Stimulated activated naive CD8-positive, alpha-beta T cell treated with anti-CD3 and anti-CD28 coated beads, Interleukin-15, Interleukin-2, amounts not matched to agents 100 ng/mL and 50 ng/mL, for 24 hours (primary cell): ENCODE measurements at regions not wholly inside any gene's neighbourhood (a gene's known extent, or its start where the extent isn't known, plus 50 kb on each side); places are given as distances from the start of the nearest gene placed in this dataset.

Experiments used
- H3K27ac Mint-ChIP-seq: one replicate; pipeline ENCODE4 v1.8.0; 2021; ENCODE audit warnings: mild to moderate bottlenecking, mixed read lengths
- H3K27me3 Mint-ChIP-seq: one replicate; pipeline ENCODE4 v1.8.0; 2021; ENCODE audit warnings: mixed read lengths
- H3K36me3 Mint-ChIP-seq: one replicate; pipeline ENCODE4 v1.8.0; 2021; ENCODE audit warnings: low read depth, mixed read lengths
- H3K4me1 Mint-ChIP-seq: one replicate; pipeline ENCODE4 v1.8.0; 2021; ENCODE audit warnings: low read depth, mixed read lengths
- H3K4me3 Mint-ChIP-seq: one replicate; pipeline ENCODE4 v1.8.0; 2021; ENCODE audit warnings: mild to moderate bottlenecking, mixed read lengths
- H3K9me3 Mint-ChIP-seq: one replicate; pipeline ENCODE4 v1.8.0; 2021; ENCODE audit warnings: mixed read lengths

DNA sequence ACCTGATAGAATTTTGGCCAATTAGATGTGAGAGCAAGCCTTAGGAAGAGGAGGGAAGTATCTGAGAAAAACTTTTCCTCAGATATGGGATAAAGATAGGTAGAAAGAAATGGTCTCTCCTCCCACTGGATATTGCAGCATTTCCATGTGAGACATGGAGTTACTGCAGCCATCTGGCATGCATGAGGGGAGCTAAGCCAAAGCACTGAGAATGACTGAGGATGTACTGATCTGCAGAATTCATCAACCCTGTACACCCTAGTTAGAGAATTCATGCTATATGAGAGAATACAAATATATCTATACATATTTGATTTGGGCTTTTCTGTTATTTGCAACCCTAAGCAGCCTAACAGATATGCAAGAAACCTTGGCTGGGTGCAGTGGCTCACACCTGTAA, 52.5 kb upstream of the RPL34 start:
- Mint-ChIP-seq H3K9me3 (no peaks in the 10 kb centered on the region), H3K4me3 (no peak overlapping the region), H3K4me1 (peaks cover 25% of the 10 kb centered on the region), H3K27ac (no peak overlapping the region), H3K27me3 (no peaks in the 10 kb centered on the region), H3K36me3 (no peaks in the 10 kb centered on the region)

DNA sequence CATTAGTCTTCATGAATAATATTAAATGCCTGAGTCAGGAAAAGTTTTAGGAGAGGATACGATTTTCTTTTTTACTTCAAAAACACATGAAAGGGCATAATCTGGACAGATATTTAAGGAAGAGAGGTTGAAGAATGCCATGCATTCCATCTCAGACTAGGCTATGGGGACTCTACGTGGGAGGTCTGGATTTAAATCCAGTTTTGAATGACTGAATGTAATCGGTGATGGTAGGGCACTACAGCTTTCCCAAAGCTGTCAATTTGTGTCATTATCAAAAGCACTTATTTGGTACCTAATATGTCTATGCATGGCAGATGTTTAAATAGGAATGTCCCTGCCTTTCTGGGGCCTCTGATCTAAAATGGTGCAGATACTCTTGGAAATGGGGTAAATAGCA, 59.3 kb upstream of the RPL34 start:
- Mint-ChIP-seq H3K27ac (no peak overlapping the region), H3K4me1 (peaks cover 10% of the 10 kb centered on the region), H3K9me3 (no peaks in the 10 kb centered on the region), H3K4me3 (no peak overlapping the region), H3K27me3 (no peaks in the 10 kb centered on the region), H3K36me3 (no peaks in the 10 kb centered on the region)

DNA sequence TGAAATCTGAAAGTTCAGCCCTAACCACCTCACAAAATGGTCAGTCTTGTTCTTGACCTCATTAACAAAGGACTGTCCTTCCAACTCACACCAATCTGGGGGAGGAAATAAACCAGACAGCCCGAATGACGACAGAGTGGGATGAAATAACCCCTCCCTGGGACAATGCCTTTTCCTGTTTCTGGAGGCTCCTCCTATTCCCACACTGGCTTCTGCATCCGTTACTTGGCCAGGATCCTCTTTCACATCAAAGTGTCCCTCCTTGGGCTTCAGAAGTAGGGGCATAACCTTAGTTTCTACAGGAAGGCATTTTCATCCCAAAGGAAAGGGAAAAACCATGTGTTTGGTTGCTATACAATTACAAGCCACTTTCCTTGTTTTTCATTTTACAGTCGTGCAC, 59.8 kb upstream of the RPL34 start:
- H3K27me3 Mint-ChIP-seq = no peaks in the 10 kb centered on the region

DNA sequence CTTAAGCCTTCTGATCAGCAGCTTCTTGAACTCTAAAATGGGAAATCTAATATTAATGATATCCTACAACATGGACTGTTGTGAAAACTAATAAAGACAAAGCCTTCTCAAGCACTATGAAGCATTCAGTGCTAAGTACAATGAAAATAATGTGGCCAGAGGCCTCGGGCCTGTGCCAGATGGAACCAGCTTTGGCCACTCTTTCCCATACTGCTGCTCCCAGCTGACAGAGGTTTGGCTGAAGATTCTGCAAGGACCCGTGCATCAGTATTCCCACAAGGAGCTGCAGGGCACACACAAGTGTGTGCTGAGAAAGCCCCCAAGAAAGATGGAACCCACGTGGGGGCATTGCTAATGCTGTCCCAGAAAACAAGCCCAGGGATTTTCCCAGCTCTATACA, 60.5 kb upstream of the RPL34 start:
- Mint-ChIP-seq H3K9me3 (no peaks in the 10 kb centered on the region), H3K4me3 (no peak overlapping the region), H3K4me1 (peaks cover 6% of the 10 kb centered on the region), H3K27me3 (no peaks in the 10 kb centered on the region), H3K36me3 (no peaks in the 10 kb centered on the region), H3K27ac (no peak overlapping the region)

More for the DNA sequence above, 59.8 kb upstream of the RPL34 start:
- H3K27ac Mint-ChIP-seq = no peak overlapping the region
- no peak overlapping the region for H3K4me3 Mint-ChIP-seq
- H3K4me1 Mint-ChIP-seq = peaks cover 10% of the 10 kb centered on the region
- no peaks in the 10 kb centered on the region for H3K36me3 Mint-ChIP-seq
- H3K9me3 Mint-ChIP-seq = no peaks in the 10 kb centered on the region

DNA sequence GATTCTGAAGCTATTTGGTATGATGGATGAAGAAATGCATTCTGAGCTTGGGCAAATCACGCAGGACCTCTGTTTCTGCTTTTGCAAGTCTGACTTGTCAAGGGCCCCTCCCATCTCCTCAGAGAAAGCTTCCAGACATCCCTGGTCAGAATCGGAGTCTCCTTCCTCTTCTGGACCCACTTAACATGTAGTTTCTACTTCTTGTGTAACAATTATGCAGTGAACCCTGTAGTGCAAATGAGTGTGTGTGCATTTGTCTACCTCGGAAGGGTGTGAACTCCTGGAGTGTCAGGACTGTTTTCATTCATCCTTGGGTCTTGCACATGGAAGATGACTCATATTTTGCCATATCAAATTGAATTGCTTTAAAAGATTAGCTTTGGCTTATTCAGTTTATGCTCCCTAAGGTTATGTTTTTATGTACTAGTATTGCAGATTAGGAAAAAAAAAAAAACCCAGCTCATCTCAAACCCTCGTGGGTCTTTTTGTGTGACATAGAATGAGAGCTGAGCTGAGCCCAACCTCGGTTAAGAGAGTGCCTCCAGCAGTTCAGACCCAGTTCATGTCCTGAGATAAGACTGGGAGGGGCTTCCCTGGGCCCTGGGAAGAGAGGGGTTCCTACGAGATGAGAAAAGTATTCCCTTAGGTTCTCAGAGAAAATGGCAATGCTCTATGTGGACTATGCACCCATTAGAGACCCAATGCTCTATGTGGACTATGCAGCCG, 61.1 kb upstream of the RPL34 start:
- H3K27me3 Mint-ChIP-seq = no peaks in the 10 kb centered on the region
- peaks cover 5% of the 10 kb centered on the region for H3K4me1 Mint-ChIP-seq
- no peaks in the 10 kb centered on the region for H3K36me3 Mint-ChIP-seq
- no peak overlapping the region for H3K4me3 Mint-ChIP-seq
- H3K27ac Mint-ChIP-seq = no peak overlapping the region
- H3K9me3 Mint-ChIP-seq = no peaks in the 10 kb centered on the region

DNA sequence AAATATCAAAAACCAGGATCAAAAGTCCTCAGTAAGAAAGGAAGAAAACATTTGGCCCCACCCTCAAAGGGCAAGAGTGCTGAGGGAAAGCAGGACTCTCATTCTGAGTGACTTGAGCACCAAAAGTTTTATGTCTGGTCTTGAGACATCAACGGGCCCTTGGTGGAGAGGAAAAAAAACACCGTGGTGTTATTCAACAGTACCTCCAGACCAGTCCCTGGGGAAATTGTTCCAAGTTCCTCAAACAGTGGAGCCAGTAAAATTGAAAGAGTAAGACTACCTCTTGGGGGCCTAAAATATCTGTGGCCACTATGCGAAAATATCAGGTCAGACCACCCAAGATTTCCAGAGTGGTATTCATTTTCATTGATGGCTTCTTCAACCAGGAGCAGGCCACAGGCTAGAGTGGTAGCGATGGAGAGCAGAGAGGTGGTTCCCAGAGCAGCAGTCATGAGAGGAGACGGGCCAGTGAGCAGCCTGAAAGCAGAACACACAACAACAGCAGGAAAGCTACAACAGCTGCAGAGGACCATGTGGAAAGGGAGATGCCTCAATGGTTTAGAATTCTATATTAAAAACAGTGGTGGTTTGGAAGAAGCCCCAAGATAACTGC, 63.7 kb upstream of the RPL34 start:
- H3K27ac Mint-ChIP-seq = no peak overlapping the region
- no peaks in the 10 kb centered on the region for H3K9me3 Mint-ChIP-seq
- no peaks in the 10 kb centered on the region for H3K27me3 Mint-ChIP-seq
- no peak overlapping the region for H3K4me3 Mint-ChIP-seq
- H3K36me3 Mint-ChIP-seq = no peaks in the 10 kb centered on the region
- H3K4me1 Mint-ChIP-seq = peaks cover 5% of the 10 kb centered on the region

DNA sequence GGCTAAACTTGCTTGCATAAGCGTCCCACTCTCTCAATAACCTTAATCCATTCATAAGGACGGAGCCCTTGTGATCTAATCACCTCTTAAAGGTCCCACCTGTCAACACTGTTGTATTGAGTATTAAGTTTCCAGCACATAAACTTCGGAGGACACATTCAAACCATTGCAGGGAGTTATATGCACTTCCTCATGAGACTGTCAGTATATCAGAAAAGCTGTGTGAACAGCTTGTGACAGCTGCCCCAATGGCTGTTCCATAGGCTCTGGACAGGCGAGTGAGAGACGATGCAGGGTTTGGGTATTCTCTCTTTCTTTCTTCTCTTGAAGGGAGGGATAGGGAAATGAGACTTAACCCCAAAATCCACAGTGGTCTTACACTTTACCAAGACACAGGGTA, 64.2 kb upstream of the RPL34 start:
- H3K4me1 Mint-ChIP-seq = peaks cover 5% of the 10 kb centered on the region
- H3K36me3 Mint-ChIP-seq = no peaks in the 10 kb centered on the region
- no peaks in the 10 kb centered on the region for H3K27me3 Mint-ChIP-seq
- H3K9me3 Mint-ChIP-seq = no peaks in the 10 kb centered on the region
- H3K27ac Mint-ChIP-seq = no peak overlapping the region
- no peak overlapping the region for H3K4me3 Mint-ChIP-seq

DNA sequence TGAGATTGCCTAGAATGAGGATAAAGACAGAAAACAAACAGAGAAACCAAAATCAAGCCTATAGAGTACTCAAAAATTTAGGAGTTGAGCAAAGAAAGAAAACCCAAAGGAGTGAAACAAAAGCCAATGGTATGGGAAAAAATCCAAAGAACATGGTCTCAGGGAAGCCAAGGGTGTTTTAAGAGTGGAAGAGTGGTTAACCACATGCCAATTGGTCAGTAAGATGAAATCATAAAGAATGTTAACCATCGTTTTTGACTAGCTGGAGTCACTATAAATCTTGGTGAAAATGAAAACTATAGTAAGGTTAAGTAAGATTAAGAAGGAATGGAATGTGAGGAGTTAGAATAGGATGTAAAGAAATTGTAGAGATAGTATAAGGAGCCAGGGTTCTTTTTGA, 64.7 kb upstream of the RPL34 start:
- no peaks in the 10 kb centered on the region for H3K9me3 Mint-ChIP-seq
- no peaks in the 10 kb centered on the region for H3K27me3 Mint-ChIP-seq
- H3K27ac Mint-ChIP-seq = no peak overlapping the region
- H3K4me3 Mint-ChIP-seq = no peak overlapping the region
- no peaks in the 10 kb centered on the region for H3K36me3 Mint-ChIP-seq
- peaks cover 5% of the 10 kb centered on the region for H3K4me1 Mint-ChIP-seq

DNA sequence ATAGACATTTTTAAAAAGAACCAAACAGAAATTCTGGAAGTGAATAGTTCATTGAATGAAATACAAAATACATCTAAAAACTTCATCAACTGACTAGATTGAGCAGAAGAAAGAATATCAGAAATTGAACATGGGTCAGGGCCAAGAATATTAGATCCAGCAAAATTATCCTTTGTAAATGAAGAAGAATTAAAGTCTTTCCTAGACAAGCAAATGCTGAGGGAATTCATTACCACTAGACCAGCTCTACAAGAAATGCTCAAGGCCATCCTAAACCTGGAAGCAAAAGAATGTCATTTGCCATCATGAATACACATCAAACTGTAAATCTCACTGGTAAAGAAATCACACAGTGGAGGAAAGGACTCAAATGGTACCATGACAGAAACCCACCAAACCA, 72.7 kb upstream of the RPL34 start:
- peaks cover 30% of the 10 kb centered on the region for H3K9me3 Mint-ChIP-seq
- no peaks in the 10 kb centered on the region for H3K27me3 Mint-ChIP-seq
- no peak overlapping the region for H3K4me3 Mint-ChIP-seq
- peaks cover 5% of the 10 kb centered on the region for H3K4me1 Mint-ChIP-seq
- peaks cover 20% of the 10 kb centered on the region for H3K36me3 Mint-ChIP-seq
- H3K27ac Mint-ChIP-seq = no peak overlapping the region

DNA sequence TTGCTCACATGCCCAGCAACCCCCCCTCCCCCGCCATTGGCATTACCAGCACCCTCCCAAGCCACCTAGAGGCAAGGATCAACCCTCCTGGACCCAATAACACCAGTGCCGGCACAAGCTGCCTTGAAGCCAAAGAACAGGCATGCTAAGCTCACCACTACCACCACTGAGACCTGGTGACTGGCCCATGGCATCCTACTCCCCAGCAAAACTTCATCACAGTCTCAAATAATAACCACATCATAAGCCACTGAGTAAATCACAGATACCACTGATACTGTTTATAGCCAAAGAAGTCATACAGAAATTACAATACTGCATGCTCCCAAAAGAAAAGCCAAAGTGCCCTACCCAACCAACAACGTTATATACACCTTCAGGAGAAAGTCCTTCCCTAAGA, 73.6 kb upstream of the RPL34 start:
- Mint-ChIP-seq H3K4me3 (no peak overlapping the region), H3K4me1 (peaks cover 5% of the 10 kb centered on the region), H3K27me3 (no peaks in the 10 kb centered on the region), H3K36me3 (peaks cover 20% of the 10 kb centered on the region), H3K27ac (no peak overlapping the region), H3K9me3 (peaks cover 30% of the 10 kb centered on the region)

DNA sequence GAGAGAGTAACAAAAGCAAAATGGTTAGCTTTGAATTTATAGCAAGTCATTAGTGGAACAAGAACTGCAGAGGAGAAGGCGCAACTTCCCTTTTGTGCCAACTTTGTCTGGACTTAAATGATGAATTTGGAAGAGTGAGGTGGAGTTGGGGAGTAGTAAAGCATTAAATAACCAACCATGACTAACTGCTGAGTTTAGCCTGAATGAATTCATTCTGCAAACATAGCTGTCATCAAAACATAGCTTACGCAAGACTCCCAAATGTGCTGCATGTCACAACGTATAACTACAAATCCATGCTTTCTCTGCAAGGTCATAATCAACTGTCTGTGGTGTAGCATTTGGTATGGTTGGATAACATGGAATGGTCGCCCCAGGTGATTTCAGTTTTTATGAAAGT, 75.9 kb upstream of the RPL34 start:
- H3K4me1 Mint-ChIP-seq = peaks cover 14% of the 10 kb centered on the region
- H3K36me3 Mint-ChIP-seq = peaks cover 20% of the 10 kb centered on the region
- H3K27me3 Mint-ChIP-seq = no peaks in the 10 kb centered on the region
- peaks cover 30% of the 10 kb centered on the region for H3K9me3 Mint-ChIP-seq
- no peak overlapping the region for H3K27ac Mint-ChIP-seq
- no peak overlapping the region for H3K4me3 Mint-ChIP-seq

DNA sequence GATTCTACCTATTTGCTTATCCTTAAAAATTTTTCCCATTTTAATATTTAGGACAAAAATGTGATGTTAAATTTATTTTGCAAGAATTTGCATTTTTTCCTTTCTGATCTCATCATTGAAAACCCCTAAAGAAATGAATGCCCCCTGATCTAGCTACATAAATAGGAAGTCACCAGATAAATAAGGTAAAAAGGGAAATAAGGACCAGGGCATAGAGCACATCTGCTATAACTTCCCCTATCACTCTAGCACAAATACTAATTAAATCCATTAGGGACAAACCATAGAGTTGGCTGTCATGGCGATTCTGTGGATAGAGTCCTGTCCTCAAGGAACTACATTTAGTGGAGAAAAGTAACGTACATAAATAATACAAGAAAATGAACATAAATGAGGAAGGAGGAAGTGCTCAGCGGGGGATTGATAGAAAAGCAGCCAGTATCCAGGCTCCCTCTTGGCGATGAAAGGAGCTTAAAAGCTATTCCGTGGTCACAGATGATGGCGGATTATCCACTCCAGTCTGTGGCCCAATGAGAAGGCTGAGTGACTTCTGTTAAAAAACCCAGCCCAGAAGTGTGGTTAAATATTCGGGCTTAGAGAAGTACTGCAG, 76.9 kb upstream of the RPL34 start:
- Mint-ChIP-seq H3K4me3 (no peak overlapping the region), H3K27ac (no peak overlapping the region), H3K4me1 (peaks cover 14% of the 10 kb centered on the region), H3K27me3 (no peaks in the 10 kb centered on the region), H3K9me3 (peaks cover 20% of the 10 kb centered on the region), H3K36me3 (peaks cover 12% of the 10 kb centered on the region)

DNA sequence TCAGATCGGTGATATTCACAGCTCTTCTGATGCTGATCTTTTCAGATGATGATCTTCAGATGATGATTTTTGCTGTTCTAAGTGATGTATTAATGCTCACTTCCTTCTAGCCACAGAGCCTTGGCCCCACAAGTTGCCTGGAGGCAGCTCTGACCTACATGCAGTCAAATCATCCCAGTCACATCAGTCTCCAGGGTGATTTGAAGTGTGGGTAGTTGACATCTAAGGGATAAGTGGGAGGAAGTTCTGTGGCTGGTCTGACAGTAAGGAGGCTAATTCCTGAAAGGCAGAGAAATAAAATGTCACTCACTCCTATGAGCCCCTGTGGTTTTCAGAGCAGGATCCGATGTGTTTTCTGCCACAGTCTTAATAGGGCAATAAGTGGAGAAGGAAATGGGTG, 79.8 kb upstream of the RPL34 start:
- no peaks in the 10 kb centered on the region for H3K36me3 Mint-ChIP-seq
- H3K4me3 Mint-ChIP-seq = no peak overlapping the region
- no peaks in the 10 kb centered on the region for H3K27me3 Mint-ChIP-seq
- H3K9me3 Mint-ChIP-seq = no peaks in the 10 kb centered on the region
- peaks cover 28% of the 10 kb centered on the region for H3K4me1 Mint-ChIP-seq
- no peak overlapping the region for H3K27ac Mint-ChIP-seq

DNA sequence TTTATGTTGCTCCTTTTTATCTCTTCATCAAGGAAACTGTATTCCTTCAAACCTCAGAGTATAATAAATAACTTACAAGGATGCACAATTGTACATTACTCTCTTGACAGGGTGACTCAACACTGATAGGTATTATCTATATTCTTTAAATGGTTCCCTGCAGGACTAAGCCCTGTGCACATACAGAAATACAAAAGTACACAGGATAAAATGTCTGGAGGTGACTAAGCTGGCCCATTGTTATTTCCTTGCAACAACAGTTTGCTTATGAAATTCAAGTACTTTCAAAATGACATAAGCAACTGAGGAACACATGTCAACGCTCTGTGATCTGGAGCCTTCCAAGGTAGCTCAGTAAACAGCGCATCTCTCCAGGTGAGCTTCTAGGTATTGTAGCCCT, 83.8 kb upstream of the RPL34 start:
- H3K4me3 Mint-ChIP-seq = no peak overlapping the region
- peaks cover 50% of the 10 kb centered on the region for H3K4me1 Mint-ChIP-seq
- no peaks in the 10 kb centered on the region for H3K9me3 Mint-ChIP-seq
- H3K36me3 Mint-ChIP-seq = no peaks in the 10 kb centered on the region
- H3K27ac Mint-ChIP-seq = no peak overlapping the region
- no peaks in the 10 kb centered on the region for H3K27me3 Mint-ChIP-seq

DNA sequence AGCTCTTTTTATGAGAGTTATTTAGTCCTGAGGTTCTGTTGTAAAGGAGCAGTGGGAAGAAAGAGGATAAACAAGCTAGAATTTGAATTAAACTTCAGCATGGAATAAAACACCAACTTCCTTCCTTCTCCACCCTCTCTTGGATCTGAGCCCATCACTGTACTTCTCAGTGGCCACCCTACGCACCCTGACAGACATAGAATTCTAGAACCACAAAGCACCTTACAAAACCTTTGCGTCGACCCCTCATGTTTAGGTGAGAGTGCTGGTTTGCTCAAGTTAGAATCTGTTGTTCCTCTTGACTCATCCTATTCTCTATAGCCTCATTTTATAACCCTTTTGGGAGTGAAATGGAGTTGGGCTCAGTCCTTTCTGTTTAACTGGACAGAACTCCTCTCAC, 84.6 kb upstream of the RPL34 start:
- Mint-ChIP-seq H3K27ac (peak overlapping the region; percentile 3), H3K4me3 (no peak overlapping the region), H3K27me3 (no peaks in the 10 kb centered on the region), H3K9me3 (no peaks in the 10 kb centered on the region), H3K36me3 (no peaks in the 10 kb centered on the region), H3K4me1 (peaks cover 55% of the 10 kb centered on the region)

DNA sequence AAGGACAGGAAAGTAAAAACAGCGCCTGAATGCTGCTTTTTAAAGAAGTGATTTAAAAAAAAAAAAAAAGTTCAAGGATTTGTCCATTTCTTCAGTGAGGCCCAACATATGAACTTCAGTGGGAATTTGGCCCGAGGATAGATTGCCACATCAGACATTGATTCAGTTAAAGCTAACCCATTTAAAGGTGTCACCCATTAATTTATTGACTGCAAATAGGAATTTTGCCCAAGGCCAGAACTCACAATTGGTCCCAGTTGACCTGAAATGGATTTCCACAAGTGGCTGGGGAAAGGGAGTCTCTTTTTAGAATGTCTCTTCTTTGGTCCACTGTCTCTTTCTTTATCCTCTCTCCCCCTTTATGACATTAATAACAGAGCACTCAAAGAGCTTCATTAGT, 86.5 kb upstream of the RPL34 start:
- H3K4me3 Mint-ChIP-seq = no peak overlapping the region
- H3K9me3 Mint-ChIP-seq = no peaks in the 10 kb centered on the region
- no peaks in the 10 kb centered on the region for H3K27me3 Mint-ChIP-seq
- no peak overlapping the region for H3K27ac Mint-ChIP-seq
- H3K4me1 Mint-ChIP-seq = peaks cover 67% of the 10 kb centered on the region
- H3K36me3 Mint-ChIP-seq = no peaks in the 10 kb centered on the region
